Stimulated activated memory B cell treated with anti-CD40 and anti-IgM and Interleukin-4, amounts not matched to agents 10 μg/mL and 1 μg/mL and 100 μg/mL, for 72 hours (primary cell): ENCODE measurements at regions not wholly inside any gene's neighbourhood (a gene's known extent, or its start where the extent isn't known, plus 50 kb on each side); places are given as distances from the start of the nearest gene placed in this dataset.
"Not testable (repeated sequence)": the region's sequence is repeated elsewhere in the genome, so short reads cannot be mapped to it uniquely, and the experiment has no call there.

ENCODE experiments used
- ATAC-seq: fragments of 150-1000 bp; cut with Tn5 transposase; 2 replicates; pipeline ENCODE4 v1.10.0; 2021
- H3K27ac Mint-ChIP-seq: one replicate; pipeline ENCODE4 v1.8.0; 2022; ENCODE audit warnings: mild to moderate bottlenecking, mixed read lengths
- H3K27me3 Mint-ChIP-seq: one replicate; pipeline ENCODE4 v1.8.0; 2022; ENCODE audit warnings: mixed read lengths
- H3K36me3 Mint-ChIP-seq: one replicate; pipeline ENCODE4 v1.8.0; 2022; ENCODE audit warnings: mixed read lengths
- H3K4me1 Mint-ChIP-seq: one replicate; pipeline ENCODE4 v1.8.0; 2022; ENCODE audit warnings: mixed read lengths
- H3K4me3 Mint-ChIP-seq: one replicate; pipeline ENCODE4 v1.8.0; 2022; ENCODE audit warnings: mild to moderate bottlenecking, moderate library complexity, mixed read lengths
- H3K9me3 Mint-ChIP-seq: one replicate; pipeline ENCODE4 v1.8.0; 2022; ENCODE audit warnings: mixed read lengths

DNA sequence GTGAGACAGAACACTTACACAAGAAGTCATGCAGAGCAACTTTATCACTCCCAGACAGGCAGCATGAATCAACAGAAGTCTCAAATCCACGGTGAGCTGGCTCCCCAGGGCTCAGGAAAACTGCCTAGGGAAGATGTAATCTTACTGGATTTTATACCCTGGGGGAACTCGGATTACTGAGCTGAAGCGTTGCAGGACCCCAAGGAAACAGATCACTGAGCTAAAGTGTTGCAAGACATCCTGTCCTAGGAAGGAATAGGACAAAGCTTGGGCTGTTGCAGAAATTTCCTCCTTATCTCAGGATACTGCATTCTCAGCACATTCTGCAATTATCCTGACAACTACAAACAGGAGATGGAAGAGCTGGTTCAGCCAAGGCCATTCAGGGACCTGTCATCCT is 224.8 kb downstream of the TFAP2A start:
- Mint-ChIP-seq H3K4me3 (no peak overlapping the region), H3K4me1 (no peaks in the 10 kb centered on the region), H3K36me3 (no peaks in the 10 kb centered on the region), H3K27ac (no peak overlapping the region), H3K9me3 (peaks cover 7% of the 10 kb centered on the region), H3K27me3 (no peaks in the 10 kb centered on the region)
- ATAC-seq, result no peak

DNA sequence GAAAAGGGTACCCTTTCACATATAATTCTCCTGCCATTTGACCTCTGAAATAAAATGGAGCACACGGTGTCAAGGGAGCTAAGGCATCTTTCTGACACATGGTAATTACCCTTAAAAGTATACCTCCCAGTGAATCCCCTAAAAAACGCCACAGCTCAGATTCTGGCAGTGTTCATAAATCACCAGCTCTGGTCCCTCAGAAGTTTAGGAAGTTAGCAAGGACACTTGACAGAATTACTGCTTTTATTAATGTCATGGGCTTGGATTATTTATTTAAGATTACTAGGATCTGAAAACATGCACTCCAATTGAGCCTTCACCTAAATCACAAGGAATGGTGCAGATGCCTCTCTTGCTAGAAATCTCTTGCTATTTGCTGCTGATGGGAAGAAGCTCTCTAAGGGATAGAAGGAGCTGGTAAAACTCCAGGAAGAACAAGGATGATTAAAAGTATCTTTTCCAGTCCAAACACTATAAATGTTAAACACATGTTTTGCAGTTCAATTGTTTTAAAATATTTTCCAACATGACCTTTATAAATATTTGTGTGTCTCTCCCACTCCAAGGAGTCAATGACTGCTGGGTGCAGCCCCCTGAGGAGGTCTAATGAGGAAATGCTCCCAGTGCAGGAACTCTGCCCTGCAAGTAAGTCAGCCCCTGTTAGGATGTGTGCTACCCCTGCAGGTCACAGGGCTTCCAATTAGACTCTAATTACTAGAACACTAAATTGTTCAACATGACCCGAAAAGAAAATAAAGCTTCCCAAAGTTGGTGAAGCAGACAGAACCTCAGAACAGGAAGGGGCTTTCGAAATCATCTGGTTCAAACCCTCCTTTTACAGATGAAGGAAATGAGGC is 230.3 kb downstream of the TFAP2A start:
- no peak overlapping the region for H3K4me3 Mint-ChIP-seq
- no peak for ATAC-seq
- H3K27ac Mint-ChIP-seq, result no peak overlapping the region
- no peaks in the 10 kb centered on the region for H3K27me3 Mint-ChIP-seq
- no peaks in the 10 kb centered on the region for H3K4me1 Mint-ChIP-seq
- no peaks in the 10 kb centered on the region for H3K36me3 Mint-ChIP-seq
- H3K9me3 Mint-ChIP-seq, result peaks cover 11% of the 10 kb centered on the region

GRCh38 chr6:10180138-10181074 is 234.5 kb downstream of the TFAP2A start:
- H3K4me1 Mint-ChIP-seq, result no peaks in the 10 kb centered on the region
- no peaks in the 10 kb centered on the region for H3K36me3 Mint-ChIP-seq
- H3K27me3 Mint-ChIP-seq, result no peaks in the 10 kb centered on the region
- peaks cover 13% of the 10 kb centered on the region for H3K9me3 Mint-ChIP-seq
- H3K27ac Mint-ChIP-seq, result no peak overlapping the region
- ATAC-seq, result no peak
- H3K4me3 Mint-ChIP-seq, result no peak overlapping the region

DNA sequence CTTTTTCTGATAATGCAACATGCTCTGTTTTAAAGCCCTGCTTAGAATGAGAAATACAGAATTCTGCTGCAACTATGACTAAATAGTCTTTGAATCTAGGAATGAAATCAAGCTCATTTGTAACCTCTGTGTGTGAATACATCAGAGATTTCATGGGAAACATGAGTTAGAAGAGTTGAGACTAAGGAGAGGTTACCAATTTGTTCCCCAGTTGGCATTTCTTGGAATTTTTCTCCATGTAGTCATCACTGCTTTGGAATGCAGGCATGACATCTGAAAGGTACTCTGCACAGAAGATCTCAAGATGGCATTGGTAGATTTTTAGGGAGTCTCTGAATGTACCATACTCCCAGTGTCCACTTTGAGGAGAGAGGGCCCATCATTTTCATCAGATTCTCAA is 237.2 kb downstream of the TFAP2A start:
- Mint-ChIP-seq H3K36me3 (no peaks in the 10 kb centered on the region), H3K27me3 (no peaks in the 10 kb centered on the region), H3K27ac (no peak overlapping the region), H3K4me3 (no peak overlapping the region), H3K9me3 (peaks cover 9% of the 10 kb centered on the region), H3K4me1 (no peaks in the 10 kb centered on the region)
- ATAC-seq, result no peak

GRCh38 chr6:10175362-10175761 is 239.5 kb downstream of the TFAP2A start:
- H3K4me1 Mint-ChIP-seq, result no peaks in the 10 kb centered on the region
- no peak overlapping the region for H3K4me3 Mint-ChIP-seq
- no peaks in the 10 kb centered on the region for H3K27me3 Mint-ChIP-seq
- H3K27ac Mint-ChIP-seq, result no peak overlapping the region
- H3K36me3 Mint-ChIP-seq, result no peaks in the 10 kb centered on the region
- H3K9me3 Mint-ChIP-seq, result peaks cover 11% of the 10 kb centered on the region
- no peak for ATAC-seq

GRCh38 chr6:10174761-10175160 is 240.1 kb downstream of the TFAP2A start:
- H3K4me1 Mint-ChIP-seq, result no peaks in the 10 kb centered on the region
- peaks cover 14% of the 10 kb centered on the region for H3K9me3 Mint-ChIP-seq
- no peak overlapping the region for H3K4me3 Mint-ChIP-seq
- H3K27me3 Mint-ChIP-seq, result no peaks in the 10 kb centered on the region
- H3K27ac Mint-ChIP-seq, result no peak overlapping the region
- no peaks in the 10 kb centered on the region for H3K36me3 Mint-ChIP-seq
- no peak for ATAC-seq

DNA sequence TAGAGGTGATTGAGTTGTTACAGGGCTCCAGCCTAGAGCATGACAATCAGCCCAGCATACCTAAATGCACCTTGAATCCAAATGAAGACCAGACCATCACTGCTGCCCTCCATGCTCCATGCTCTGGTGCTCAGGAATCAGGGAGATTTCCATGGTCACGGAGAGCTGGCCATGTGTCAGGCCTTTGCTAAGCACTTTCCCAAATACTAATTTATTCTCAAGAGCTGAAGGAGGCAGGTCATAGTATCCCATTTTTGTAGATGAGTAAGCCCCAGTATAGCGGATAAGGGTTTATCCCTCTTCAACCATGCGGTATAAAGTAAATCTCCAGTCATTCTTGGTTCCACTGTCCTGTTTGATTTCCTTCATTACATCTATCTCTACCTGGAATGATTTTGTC is 240.8 kb downstream of the TFAP2A start:
- Mint-ChIP-seq H3K27me3 (no peaks in the 10 kb centered on the region), H3K36me3 (no peaks in the 10 kb centered on the region), H3K4me3 (no peak overlapping the region), H3K9me3 (peaks cover 11% of the 10 kb centered on the region), H3K4me1 (no peaks in the 10 kb centered on the region), H3K27ac (no peak overlapping the region)
- ATAC-seq, result no peak

- not testable (repeated sequence) for H3K27me3 Mint-ChIP-seq, H3K36me3 Mint-ChIP-seq, H3K4me3 Mint-ChIP-seq, H3K4me1 Mint-ChIP-seq, ATAC-seq, H3K27ac Mint-ChIP-seq
- peaks cover 15% of the 10 kb centered on the region for H3K9me3 Mint-ChIP-seq
Observed at GRCh38 chr6:10171706-10172105, 243.2 kb downstream of the TFAP2A start.

DNA sequence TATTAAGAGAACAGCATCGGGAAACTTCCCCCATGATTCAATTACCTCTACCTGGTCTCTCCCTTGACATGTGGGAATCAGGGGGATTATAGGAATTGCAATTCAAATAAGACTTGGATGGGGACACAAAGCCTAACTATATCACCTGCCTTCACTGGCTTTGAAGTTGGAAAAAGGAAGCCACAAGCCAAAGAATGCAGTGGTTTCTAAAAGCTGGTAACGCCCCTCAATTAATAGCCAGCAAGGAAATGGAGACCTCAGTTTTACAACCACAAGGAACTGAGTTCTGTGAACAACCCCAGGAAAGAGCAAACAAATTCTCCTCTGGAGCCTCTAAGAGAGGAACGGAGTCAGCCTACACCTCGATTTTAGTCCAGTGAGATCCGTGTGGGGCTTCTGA is 244.1 kb downstream of the TFAP2A start:
- Mint-ChIP-seq H3K27me3 (no peaks in the 10 kb centered on the region), H3K27ac (no peak overlapping the region), H3K4me1 (no peaks in the 10 kb centered on the region), H3K36me3 (no peaks in the 10 kb centered on the region), H3K9me3 (peaks cover 10% of the 10 kb centered on the region), H3K4me3 (no peak overlapping the region)
- no peak for ATAC-seq

GRCh38 chr6:10166031-10166430 is 248.8 kb downstream of the TFAP2A start:
- H3K4me1 Mint-ChIP-seq, result no peaks in the 10 kb centered on the region
- no peaks in the 10 kb centered on the region for H3K36me3 Mint-ChIP-seq
- no peak for ATAC-seq
- no peak overlapping the region for H3K27ac Mint-ChIP-seq
- no peaks in the 10 kb centered on the region for H3K27me3 Mint-ChIP-seq
- peaks cover 8% of the 10 kb centered on the region for H3K9me3 Mint-ChIP-seq
- H3K4me3 Mint-ChIP-seq, result no peak overlapping the region

DNA sequence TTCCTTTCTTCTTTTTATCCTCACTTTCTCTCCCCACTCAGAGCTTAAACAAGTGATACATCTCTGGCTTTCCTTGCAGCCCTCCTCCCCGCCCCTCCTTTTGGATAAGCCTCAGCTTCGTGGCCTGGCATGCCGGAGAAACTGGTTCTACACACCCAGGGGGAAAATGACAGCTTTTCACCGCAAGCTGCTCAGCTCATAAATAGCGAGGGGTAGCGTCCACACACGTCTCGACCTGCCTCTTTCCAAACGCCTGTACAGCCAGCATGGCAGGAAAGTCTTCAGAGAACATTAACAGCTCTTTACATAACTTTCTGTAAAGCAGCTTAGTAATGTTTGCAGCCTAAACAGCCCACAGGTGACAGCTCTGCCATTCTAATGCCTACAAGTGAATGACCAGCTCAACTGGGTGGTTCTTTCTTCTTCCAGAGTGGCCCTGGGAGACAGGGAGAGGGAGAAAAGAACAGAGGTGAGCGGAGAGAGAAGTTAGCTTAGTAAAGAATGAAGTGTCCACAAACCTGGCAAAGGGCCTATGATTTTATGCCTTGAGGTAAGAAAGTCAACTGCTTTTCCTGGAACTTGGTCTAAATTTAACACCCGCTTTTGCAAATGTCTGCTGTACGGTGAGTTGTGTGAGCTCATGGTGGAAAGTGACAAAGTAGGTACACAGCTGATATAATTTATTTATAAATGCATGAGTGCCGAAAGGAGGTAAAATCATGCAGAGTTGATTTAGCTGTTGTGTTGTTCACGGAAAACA is 251.5 kb downstream of the TFAP2A start:
- no peaks in the 10 kb centered on the region for H3K27me3 Mint-ChIP-seq
- ATAC-seq, result no peak
- H3K9me3 Mint-ChIP-seq, result peaks cover 7% of the 10 kb centered on the region
- no peak overlapping the region for H3K4me3 Mint-ChIP-seq
- H3K27ac Mint-ChIP-seq, result no peak overlapping the region
- H3K4me1 Mint-ChIP-seq, result no peaks in the 10 kb centered on the region
- no peaks in the 10 kb centered on the region for H3K36me3 Mint-ChIP-seq

- no peaks in the 10 kb centered on the region for H3K36me3 Mint-ChIP-seq
- H3K4me1 Mint-ChIP-seq, result no peaks in the 10 kb centered on the region
- ATAC-seq, result no peak
- H3K27ac Mint-ChIP-seq, result no peak overlapping the region
- no peaks in the 10 kb centered on the region for H3K27me3 Mint-ChIP-seq
- peaks cover 6% of the 10 kb centered on the region for H3K9me3 Mint-ChIP-seq
- H3K4me3 Mint-ChIP-seq, result no peak overlapping the region
Observed at GRCh38 chr6:10156875-10157274, 258.0 kb downstream of the TFAP2A start.

DNA sequence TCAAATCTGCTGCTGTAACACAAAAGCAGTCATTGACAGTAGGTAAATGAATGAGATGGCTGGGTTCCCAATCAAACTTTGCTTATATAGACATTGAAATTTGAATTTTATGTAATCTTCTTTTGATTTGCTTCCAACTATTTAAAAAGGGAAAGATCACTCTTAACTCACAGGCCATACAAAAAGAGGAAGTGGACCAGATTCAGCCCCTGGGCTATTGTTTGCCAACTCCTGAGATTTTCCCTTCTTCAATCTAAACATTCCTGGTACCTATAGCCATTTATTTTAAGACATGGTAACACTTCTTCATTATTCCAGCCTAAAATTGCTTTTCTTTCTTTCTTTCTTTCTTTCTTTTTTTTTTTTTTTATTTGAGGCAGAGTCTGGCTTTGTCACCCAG is 260.6 kb downstream of the TFAP2A start:
- Mint-ChIP-seq H3K9me3 (peaks cover 3% of the 10 kb centered on the region), H3K27me3 (no peaks in the 10 kb centered on the region), H3K4me1 (no peaks in the 10 kb centered on the region), H3K4me3 (no peak overlapping the region), H3K27ac (no peak overlapping the region), H3K36me3 (no peaks in the 10 kb centered on the region)
- no peak for ATAC-seq

DNA sequence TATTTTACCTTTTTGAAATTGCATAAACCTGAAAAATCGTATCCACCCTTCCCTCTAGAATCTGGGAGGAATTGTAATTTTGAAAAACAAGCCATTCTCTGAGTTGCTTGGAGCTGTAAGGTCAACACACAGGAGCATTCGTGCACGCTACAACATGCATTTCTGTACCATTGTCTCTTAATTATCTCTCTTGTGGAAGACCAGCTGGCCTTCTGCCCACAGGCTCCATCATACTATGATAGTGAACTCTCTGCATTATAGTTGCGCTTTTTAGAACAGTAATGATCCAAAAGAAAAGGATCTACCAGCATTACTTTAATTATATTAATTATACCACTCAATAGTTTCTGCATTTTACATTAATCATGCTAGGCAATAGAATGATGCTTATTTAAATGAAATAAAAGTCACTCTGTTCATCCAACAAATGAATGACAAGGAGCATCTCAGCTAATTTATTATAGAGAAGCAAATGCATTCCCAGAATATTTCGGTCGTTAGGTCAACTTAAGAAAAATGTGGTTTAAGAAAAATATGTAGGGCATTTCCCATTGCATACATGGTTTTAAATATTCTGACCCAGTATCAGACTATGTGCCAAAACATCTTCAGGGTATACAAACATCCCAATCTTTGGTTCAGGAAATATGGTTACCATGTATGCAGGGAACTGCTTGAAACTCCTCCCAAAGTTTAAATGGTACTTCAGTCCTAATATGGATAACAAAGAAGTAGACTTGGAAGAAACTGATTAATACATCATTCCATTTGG is 263.5 kb downstream of the TFAP2A start:
- no peaks in the 10 kb centered on the region for H3K4me1 Mint-ChIP-seq
- H3K36me3 Mint-ChIP-seq, result no peaks in the 10 kb centered on the region
- no peak for ATAC-seq
- H3K27ac Mint-ChIP-seq, result no peak overlapping the region
- no peaks in the 10 kb centered on the region for H3K27me3 Mint-ChIP-seq
- H3K9me3 Mint-ChIP-seq, result no peaks in the 10 kb centered on the region
- H3K4me3 Mint-ChIP-seq, result no peak overlapping the region
